HT1080 (cell line): ENCODE measurements at regions not wholly inside any gene's neighbourhood (a gene's known extent, or its start where the extent isn't known, plus 50 kb on each side); places are given as distances from the start of the nearest gene placed in this dataset.

Source experiments
- DNase-seq: peaks from one replicate; pipeline ENCODE4 v3.0.0-alpha.2; 2015; ENCODE audit warnings: low read depth

GRCh38 chr11:69427906-69428880 is 53.3 kb upstream of the LINC01488 start:
- DNase-seq = no peak

GRCh38 chr11:69429716-69430491 is 51.6 kb upstream of the LINC01488 start:
- DNase-seq = no peak

- DNase-seq = no peak
These were observed 50.9 kb upstream of the LINC01488 start for GRCh38 chr11:69430566-69430965.

DNA sequence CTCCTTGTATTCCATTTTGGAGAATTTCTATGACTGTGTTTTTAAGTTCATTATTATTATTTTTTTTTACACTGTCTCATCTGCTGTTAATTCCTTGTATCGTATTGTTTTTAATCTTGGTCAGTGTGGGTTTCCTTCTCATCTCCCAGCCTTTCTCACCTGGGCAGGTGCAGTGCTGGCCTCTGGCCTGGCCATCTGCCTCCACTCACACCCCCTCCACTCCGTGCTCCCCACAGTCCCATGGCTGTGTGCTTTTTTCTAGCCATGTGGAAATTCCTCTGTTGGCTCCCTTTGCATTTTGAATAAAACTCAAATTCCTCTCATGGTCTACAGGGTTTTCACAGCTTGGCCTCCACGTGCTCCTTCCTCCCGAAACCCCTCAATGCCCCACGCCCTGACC is 50.3 kb upstream of the LINC01488 start:
- DNase-seq = no peak
